DMS153 (cell line): ENCODE measurements at regions not wholly inside any gene's neighbourhood (a gene's known extent, or its start where the extent isn't known, plus 50 kb on each side); places are given as distances from the start of the nearest gene placed in this dataset.
"Not testable (repeated sequence)": the region's sequence is repeated elsewhere in the genome, so short reads cannot be mapped to it uniquely, and the experiment has no call there.

Experiments
- DNase-seq: peaks from one replicate; lab custom pipeline; 2025; lab: John Stamatoyannopoulos, UW

DNA sequence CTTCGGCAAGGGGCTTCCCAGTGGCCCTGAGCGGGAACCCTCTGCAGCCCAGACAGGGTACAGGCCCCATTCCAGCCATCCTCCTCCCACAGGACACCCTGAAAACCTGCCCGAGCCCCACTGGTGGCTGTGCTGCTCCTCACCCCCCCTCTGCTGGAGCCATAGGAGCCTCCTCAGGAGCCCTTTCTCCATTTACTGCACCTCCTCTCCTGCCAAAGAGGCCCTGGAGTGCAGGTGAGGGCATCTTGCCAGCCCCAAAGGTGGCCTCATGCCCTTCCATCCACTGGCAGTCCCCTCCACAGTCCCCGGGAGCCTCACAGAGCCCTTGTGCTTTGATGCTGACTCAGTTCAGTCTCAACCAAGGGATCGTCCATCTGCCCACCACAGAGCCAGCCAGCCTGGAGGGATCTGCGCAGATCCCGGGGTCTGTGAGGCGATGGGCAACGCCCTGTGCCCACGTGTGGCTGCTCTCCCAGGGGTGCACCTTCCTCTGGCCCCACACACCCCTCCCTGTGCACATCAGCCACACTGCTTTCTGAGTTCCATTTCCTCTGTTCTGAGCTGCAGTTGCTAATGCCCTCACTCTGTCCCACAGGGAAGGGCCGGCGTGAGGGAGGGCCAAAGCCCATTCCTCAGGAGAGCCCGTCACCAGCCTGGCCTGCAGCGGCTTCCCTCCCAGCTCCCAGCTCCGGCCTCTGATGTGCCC is 228.5 kb downstream of the DLL1 start:
- DNase-seq: no peak

DNA sequence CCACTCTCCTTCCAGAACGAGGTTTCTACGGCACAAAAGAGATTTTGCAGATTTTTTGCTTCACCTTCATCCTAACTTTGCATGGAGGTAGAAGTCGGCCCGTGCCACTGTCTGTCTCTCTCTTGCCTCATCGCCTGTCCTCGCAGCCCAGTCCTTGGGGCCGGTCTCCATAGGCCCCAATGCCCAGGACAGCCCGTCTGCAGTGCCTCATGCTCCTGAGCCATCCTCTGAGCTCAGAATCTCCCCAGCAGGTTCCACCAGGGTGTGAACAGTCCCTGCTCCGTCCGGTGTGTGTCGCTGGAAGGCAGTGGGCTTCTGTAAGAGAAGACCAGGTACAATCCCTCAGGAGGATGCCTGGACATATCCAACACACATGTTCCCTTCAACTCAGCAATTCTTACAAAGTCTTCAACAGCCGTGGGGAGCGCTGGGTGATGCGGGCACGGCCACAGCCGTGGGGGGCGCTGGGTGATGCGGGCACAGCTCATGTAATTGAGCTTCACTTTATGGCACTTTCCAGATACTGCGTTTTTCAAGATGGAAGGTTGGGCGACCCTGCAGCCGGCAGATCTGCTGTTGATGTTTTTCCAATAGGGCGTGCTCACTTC is 231.9 kb downstream of the DLL1 start:
- no peak for DNase-seq

DNA sequence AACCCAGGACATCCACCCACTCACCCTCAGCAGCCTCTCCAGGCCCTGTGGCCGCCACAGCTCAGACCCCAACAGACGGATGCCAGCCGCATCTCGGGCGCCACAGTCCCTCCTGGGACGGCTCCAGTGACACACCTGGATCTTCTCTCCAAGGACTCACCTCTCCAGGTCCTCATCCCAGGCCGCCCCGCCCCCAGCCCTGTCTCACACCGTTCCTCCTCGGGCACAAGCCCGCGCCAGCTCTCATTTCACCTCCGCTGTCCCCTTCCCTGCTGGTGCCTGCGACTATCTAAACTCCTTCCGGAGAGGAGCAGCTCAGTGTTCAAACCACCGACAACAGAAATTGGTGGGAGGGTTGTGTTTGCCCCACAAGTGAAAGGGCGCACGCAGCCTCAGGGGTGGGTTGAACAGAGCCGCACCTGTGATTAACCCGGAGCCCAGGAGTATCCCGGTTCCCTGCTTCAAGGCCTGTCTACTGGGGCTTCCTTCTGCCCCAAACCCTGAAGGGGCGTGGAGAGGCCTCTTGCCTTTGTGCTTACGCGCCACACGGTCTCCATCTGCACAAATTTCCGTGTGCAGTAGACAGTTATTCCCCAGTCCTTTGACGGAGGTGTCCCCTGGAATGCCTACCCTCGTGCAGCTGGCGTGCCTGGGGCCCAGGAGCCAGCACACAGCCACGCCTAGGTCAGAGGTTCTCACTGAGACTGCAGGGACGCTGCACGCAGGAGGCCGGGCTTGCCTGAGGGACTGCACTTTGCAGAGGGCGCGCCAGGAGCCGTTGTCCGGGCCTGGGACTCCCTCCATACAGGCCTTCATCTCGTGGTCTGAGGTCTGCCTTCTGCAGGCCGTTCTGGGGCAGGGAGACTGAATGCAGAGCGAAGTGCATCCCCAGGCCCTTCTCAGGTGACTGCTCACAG is 232.7 kb downstream of the DLL1 start:
- no peak for DNase-seq

DNA sequence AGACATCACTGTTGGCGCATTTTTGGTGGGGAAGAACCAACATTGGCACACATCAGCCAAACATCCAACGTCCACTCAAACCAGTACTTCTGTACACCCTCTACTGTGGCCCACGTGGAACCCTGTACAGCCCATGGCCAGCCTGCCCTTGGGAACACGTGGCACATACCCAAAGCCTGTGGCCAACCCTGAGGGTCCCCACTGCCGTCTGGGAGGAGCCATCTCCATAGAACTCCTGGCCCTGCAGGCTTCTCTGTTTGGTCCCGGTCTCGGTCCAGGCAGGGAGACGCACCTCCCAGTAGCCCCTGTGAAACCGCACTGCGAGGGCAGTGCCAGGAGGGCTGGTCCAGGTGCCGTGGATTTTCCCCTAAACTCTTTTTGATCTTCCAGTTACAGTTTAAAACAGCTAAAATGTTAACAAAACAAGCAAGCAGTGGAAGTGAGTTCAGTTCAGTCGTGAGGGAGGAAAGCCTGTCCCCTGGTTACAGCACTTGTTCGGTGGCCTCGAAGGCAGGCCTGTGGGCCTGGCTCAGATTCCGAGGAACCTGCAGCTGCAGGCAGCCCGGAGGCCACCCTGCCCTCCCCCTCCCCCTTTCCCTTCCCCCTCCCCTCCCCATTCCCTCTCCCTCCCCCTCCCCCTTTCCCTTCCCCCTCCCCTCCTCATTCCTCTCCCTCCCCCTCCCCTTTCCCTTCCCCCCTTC is 233.7 kb downstream of the DLL1 start:
- no peak for DNase-seq

DNA sequence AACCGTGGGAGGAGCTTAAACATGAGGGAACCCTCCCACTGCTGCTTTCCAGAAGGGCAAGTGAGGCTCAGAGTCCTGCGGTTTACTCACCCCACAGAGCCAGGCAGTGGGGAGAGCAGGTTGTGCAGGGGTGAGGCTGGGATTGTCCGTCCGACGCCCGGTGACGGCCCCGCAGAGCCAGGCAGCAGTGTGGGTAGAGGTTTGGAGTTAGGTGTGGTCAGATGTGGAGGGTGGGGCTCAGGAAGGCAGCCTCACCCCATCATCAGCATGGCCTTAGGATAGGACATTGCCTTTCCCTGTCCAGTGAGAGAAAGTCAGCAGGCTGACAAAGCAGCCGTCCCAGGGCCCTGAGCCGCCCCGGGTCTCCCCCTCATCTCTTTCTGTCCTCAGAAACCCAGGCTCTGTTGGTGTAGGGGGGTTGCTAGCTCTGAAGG is 234.6 kb downstream of the DLL1 start:
- no peak for DNase-seq

DNA sequence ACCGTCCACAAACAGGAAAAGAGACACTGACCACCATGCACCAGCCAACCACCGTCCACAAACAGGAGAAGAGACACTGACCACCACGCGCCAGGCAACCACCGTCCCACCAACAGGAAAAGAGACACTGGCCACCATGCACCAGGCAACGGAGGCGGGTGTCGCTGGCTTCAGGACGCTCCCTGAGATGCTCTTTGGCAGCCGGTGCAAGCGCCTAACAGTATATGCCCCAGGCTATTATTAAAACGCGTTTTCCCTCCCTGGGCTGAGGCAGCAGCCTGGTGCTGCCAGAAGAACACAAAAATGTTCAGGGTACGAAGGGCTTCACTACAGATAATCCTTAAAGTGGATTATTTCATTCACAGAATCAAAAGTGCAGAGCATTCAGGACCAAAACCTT is 235.1 kb downstream of the DLL1 start:
- not testable (repeated sequence) for DNase-seq

DNA sequence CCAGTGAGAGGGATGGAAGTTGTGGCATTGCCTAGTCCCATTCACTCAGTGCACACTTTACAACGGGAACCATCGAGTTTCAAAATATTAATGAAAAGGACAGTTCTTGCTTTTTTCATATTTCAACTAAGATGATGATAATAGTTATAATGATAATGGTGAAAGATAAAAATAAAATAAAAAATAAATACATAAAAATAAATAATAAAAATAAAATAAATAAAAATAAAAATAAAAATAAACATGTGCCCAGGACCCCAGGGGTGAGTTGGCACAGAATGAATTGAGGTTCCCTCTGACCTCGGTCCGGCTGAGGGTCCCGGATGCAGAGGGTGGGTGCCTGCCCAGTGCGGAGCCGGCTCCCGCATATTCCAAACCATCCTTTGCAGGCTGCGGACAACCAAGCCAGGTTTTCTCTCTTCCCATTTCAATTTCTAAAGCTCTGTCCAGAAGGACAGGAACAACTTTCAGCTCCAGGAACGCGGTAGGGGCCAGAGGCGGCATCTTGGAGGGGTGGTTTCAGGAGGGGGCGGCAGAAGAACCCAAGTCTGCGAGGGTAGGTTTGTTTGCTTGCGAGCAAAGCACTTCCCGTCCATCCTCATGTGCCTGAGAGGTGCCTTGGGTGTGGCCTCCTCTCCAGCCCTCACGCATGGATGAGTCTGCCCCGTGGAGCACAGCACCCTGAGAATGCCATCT is 236.8 kb downstream of the DLL1 start:
- no peak for DNase-seq

DNA sequence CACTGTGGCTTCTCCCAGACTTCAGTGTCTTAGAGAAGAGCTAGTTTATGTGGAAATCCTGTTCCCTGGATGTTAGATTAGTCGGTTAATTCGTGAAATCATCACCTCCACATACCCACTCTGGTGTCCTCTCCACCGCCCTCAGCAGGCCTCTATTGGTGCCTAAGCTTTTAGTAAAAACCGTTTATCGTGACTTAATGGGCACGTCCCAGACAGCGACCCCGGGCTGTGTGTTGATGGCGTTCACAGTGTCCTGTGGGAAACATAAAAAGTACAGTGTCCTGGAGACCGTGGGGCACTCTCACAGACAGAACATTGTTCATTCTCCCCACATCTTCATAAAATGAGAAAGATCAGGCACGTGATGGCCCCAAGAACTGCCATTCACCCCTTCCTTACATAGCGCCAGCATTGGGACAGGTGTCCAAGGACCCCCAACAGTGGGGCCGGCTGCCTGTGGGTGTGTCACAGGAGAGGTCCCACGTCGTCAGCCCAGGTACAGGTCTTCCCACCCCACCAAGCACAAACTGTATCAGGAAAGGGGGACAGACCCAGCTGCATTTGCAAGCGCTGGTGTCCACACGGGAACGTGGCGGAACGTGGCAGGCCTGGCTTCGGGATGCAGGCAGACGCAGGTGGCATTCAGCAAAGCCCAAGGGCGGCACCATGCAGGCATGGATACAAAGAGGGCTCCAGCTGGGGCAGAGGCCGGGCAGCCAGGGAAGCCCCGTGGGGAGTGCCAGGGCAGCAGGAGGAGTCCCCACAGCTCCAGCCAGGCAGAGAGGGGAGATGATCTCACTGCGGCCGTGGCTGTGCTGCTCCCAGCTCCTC is 237.7 kb downstream of the DLL1 start:
- DNase-seq: no peak

DNA sequence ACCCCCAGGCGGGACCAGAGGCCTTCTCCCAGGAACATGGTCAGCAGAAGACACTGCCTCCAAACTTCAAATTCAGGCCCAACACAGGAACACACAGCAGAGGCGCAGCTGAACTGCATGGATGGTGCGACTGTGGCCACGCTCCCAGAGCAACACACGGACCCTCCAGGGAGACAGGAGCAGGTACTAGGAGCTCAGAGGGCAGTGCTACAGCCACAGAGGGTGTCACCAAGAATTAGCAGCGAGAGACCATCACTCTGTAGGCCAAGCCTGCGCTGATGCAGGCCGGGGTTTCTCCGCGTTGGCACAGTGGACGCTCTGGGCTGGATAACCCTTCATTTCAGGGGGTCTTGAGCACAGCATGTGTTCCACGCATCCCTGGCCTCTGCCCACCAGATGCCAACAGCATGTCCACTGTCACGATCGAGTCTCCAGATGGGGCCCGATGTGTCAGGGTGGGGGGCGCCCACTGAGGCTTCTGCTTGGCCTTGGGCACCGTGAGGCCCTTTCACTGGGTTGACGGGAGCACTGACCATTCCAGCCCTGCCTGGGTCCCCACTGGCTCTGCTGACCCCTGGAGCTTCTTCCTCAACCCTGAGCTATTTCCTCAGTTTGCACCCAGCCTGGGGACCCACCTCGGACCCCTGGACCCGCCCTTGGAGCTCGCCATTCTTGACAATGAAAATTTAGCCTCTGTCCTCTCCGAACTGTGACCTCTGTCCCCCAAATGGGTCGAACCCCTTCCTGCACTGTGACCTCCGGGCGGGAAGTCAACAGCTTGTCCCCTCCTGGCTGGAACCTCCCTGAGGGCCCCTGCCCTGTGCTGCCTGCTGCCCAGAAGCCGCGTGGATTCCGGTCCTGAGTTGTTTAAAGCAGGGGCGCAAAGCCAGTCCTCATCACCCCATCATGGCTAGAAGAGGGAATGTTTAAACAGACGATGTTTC is 239.4 kb downstream of the DLL1 start:
- no peak for DNase-seq

DNA sequence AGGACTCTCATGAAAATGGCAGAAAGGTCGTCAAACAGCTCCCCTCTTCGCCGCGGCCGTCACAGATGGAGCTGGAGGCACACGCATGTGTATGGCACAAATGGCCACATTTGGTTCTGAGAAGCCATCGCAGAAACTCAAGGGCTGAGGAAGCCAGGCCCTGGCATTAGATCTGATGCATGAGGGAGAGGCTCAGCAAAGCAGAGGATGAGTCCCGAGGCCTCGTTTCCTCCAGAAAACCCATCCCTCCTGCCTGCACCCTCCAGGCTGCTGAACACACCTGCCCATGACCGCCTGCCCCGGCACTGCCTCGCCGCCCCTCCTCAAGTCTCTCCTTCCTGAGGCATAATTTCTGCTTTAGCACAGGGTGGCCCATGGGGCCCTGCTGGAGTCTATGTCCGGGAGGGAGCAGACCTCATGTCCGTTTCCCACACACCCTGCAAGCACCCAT is 240.3 kb downstream of the DLL1 start:
- no peak for DNase-seq

DNA sequence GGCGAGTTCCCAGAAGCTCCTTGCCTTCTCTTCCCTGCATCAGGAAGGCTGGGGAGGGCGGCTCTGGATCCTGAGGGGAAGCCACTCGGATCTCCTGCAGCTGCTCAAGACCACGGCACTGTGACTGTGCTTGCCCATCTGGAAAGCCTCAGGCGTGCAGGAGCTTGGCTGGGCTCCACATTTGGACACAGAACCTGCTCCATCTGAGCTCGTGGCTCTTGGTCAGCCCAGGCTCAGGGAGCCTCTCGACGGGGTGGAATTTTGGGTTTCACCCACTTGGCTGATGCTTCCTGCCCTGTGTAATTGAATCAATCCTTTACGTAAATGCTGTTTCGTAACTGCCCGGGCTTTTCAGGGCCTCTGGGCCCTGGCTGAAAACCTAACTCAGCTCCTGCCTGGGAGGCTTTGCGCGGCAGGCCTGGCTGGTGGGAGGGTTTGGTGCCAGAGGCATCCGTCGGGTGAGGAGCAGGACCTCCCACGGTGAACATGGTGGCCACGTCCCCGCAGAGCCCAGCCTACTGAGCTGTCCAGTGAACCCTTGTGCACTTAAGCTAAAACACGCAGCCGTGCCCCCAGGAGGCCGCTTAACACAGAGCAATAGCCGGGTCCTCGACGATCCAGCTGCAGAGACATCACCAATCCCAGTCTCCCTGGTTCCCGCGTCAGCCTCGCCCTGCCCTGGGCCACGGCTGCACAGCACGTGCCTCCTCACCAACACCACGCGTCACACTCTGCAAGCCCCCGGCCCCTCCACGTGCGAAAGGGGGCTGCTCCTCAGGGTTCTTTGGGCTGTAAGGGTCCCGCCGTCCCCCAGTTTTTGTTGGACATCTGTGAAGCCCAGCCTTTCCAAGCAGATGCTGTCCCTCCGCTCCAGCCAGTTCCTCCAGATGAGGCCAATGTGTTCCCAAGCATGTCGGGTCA is 241.0 kb downstream of the DLL1 start:
- DNase-seq: no peak

DNA sequence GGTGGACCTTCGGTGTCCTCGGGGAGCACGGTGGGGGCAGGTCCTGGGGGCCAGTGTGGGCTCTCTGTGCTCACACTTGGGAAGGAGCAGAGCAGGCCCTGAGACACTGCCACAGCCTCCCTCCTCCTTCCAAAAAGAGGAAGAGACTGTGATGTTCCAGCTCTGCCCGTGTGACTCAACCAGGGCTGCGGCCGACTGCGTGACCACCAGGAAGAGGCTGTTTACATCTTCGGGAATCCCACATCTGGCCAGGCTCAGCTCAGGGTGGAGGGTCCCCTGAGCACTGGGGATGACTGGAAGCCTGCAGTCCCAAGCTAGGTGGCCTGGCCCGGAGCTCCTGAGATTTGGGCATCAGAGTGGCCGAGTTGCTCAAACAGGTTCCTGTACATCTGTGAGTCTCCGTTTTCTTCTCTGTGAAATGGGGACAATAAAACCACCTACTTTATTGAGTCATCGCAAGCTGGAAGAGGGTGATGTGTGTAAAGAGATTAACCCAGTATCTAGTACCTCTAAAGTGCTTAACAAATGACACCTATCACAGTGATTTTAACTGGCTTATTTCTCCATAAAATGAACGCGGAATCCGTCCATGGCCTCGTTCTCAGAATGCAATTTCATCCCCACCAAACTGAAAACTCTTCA is 242.1 kb downstream of the DLL1 start:
- DNase-seq: no peak

DNA sequence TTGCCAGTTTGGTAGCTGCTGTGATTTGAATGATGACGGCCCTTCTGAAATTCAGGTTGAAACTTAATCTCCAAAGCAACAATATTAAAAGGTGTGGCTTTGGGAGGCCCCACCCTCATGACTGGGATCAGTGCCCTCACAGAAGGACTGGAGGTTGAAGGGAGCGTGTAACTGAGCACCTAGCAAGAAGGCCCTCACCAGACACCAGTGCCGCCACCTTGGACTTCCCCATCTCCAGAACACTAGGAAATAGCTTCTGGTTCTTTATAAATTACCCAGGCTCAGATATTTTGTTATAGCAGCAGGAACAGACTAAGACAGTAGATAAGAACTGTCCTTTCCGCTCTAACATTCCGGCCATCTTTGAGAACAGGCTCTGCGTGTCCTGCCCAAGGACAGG is 243.1 kb downstream of the DLL1 start:
- no peak for DNase-seq

DNA sequence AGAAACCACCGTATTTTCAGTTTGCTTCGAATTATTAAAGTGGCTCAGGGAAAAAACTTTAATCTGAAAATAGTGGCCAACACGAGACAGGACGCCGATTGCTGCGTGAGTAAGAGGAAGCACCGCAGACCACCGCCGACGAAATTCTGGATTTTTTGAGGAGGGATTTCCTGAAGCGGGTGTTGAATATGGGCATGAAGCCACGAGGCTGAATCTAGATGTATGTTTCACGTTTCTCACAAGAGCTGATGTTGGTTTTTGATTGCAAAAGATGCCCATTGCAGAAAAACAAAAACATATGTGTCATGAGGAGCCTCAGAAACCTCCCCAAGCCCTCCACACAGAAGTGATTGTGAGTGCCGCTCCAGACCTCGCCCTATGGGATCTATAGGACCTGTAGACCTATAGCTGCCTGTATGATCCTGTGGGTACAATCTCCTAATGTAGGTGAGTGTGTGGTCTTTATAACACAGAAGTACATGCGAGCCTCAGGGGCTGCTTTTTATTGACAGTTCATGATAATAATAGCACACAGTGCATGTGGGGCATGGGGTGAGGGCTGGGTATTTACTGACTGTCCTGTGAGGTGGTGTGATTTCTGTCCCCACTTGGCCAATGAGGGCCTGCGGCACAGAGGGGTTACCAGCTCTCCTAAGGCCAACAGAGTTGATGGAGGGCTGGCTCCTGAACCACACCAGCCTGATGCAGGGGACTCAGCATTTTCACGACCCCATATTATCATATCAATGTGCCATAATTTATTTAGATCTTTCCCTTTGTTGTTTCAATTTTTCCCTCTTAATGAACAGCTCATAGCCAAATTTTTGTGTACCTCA is 243.9 kb downstream of the DLL1 start:
- no peak for DNase-seq

DNA sequence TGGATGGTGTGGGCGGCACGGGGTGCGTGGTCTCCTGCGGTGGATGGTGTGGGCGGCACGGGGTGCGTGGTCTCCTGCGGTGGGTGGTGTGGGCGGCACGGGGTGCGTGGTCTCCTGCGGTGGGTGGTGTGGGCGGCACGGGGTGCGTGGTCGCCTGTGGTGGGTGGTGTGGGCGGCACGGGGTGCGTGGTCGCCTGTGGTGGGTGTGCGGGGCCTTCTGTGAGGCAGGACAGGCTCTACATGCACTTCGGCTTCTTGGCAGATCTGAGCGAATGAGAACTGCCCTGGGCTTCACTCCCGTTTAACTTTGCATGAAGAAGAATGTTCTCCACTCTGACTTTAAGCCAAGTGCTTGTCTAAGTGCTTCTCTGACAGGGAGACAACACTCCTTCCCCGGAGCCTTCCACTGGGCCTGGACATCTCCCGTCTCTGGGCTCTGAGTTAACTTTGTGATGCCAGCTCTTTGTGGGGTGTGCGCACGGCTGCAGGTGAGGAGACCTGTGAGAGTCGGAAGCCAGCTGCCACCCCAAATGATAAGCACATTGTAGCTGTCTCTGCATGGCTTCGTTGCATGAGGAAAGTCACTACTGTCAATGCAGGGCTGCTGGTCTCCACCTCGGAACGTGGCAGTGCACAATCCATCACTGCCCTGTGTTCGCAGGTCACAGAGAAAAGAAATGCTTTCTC is 244.8 kb downstream of the DLL1 start:
- no peak for DNase-seq

DNA sequence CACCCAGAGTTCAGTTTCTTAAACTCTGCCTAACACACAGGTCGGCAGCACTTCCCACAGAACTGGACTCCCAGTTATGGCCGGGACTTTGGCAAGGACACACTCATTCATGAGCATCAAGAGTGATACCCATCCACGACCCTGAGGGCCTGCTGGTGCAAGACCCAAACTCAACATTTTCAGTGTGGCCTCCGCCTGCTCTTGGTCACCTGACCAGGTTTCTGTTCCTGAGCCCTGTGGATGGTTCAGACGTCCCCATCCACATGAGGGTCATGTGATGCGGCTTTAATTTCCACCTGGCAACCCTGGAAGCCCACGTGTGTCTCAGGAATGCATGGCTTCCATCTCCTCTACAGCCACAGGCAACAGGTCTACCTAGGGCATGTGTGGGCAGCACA is 245.3 kb downstream of the DLL1 start:
- DNase-seq: no peak
